A549 (cell line): ENCODE measurements at regions not wholly inside any gene's neighbourhood (a gene's known extent, or its start where the extent isn't known, plus 50 kb on each side); places are given as distances from the start of the nearest gene placed in this dataset.

Experiments used
- CBX8 ChIP-seq: fragments of 200-600 bp; sonication (generic); IDR thresholded peaks from 2 replicates; pipeline ENCODE4 v1.6.1; 2016
- EP300 ChIP-seq, 2 experiments: fragments of >200 bp; sonication (Bioruptor Twin); formaldehyde crosslinking; IDR thresholded peaks; 2 replicates in 1 of 2; 3 replicates in 1 of 2; pipeline ENCODE4 v1.6.1; 2016 to 2017
- ESRRA ChIP-seq: fragments of 150-350 bp; IDR thresholded peaks from 2 replicates; pipeline ENCODE4 v1.6.1; 2014; ENCODE audit warnings: mild to moderate bottlenecking, low read length, borderline replicate concordance
- PHF8 ChIP-seq: fragments of 200-600 bp; sonication (generic); IDR thresholded peaks from 2 replicates; pipeline ENCODE4 v1.6.1; 2016; ENCODE audit warnings: low read depth, mild to moderate bottlenecking, antibody characterized with exemption, moderate library complexity, borderline replicate concordance
- POLR2AphosphoS2 ChIP-seq: conservative IDR thresholded peaks from 2 replicates; pipeline ENCODE4 v1.6.1; 2012; ENCODE audit warnings: low read length, improper control_type of control experiment, inconsistent platforms
- RAD21 ChIP-seq, 2 experiments: fragments of >200 bp in 1 of 2; sonication (Bioruptor Twin) in 1 of 2; formaldehyde crosslinking in 1 of 2; IDR thresholded peaks in 1 of 2; conservative IDR thresholded peaks in 1 of 2; 2 replicates in 1 of 2; 3 replicates in 1 of 2; pipeline ENCODE4 v1.6.1; 2012 to 2018; ENCODE audit warnings: inconsistent platforms in 1 of 2
- SREBF2 ChIP-seq: fragments of 450-650 bp; IDR thresholded peaks from 2 replicates; pipeline ENCODE4 v1.6.1; 2014; ENCODE audit warnings: mild to moderate bottlenecking, moderate library complexity
- TF ChIP-seq, protein P1 (sequence below): fragments of >200 bp; sonication (Bioruptor Twin); formaldehyde crosslinking; IDR thresholded peaks from 3 replicates; pipeline ENCODE4 v1.5.1; 2016
- TF ChIP-seq, protein P2 (sequence below): fragments of >200 bp; sonication (Bioruptor Twin); formaldehyde crosslinking; IDR thresholded peaks from 3 replicates; pipeline ENCODE4 v1.6.1; 2016
- TF ChIP-seq, protein P3 (sequence below): IDR thresholded peaks from 2 replicates; pipeline ENCODE4 v1.6.1; 2012
- TF ChIP-seq, protein P4 (sequence below): fragments of 150-350 bp; IDR thresholded peaks from 2 replicates; pipeline ENCODE4 v1.6.1; 2014; ENCODE audit warnings: low read depth, mild to moderate bottlenecking, low read length

DNA sequence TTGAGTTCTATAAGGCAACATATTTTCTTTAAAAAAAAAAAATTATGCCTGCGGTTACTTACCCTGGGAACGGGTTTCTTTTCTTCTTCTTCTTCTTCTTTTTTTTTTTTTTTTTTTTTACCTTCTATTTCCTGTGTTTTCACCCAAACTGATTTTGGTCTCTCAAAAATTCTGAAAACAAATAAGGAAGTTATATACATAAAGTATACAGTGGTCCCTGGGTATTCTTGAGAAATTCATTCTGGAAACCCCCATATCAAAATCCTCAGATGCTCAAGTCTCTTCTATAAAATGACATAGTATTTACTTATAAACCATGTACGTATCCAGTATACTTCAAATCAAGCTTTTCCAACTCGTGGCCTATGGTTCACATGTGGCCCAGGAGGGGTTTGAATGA, 326.7 kb downstream of the MAT2B start:
- TF ChIP-seq POLR2AphosphoS2: no peak
- TF ChIP-seq EP300 (IDR thresholded peaks at IDR 0.05): no peak
- TF ChIP-seq, protein P1, sequence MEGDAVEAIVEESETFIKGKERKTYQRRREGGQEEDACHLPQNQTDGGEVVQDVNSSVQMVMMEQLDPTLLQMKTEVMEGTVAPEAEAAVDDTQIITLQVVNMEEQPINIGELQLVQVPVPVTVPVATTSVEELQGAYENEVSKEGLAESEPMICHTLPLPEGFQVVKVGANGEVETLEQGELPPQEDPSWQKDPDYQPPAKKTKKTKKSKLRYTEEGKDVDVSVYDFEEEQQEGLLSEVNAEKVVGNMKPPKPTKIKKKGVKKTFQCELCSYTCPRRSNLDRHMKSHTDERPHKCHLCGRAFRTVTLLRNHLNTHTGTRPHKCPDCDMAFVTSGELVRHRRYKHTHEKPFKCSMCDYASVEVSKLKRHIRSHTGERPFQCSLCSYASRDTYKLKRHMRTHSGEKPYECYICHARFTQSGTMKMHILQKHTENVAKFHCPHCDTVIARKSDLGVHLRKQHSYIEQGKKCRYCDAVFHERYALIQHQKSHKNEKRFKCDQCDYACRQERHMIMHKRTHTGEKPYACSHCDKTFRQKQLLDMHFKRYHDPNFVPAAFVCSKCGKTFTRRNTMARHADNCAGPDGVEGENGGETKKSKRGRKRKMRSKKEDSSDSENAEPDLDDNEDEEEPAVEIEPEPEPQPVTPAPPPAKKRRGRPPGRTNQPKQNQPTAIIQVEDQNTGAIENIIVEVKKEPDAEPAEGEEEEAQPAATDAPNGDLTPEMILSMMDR: no peak
- TF ChIP-seq PHF8: no peak
- TF ChIP-seq, protein P2, sequence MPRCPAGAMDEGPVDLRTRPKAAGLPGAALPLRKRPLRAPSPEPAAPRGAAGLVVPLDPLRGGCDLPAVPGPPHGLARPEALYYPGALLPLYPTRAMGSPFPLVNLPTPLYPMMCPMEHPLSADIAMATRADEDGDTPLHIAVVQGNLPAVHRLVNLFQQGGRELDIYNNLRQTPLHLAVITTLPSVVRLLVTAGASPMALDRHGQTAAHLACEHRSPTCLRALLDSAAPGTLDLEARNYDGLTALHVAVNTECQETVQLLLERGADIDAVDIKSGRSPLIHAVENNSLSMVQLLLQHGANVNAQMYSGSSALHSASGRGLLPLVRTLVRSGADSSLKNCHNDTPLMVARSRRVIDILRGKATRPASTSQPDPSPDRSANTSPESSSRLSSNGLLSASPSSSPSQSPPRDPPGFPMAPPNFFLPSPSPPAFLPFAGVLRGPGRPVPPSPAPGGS: no peak
- TF ChIP-seq, protein P3, sequence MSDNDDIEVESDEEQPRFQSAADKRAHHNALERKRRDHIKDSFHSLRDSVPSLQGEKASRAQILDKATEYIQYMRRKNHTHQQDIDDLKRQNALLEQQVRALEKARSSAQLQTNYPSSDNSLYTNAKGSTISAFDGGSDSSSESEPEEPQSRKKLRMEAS: no peak
- no peak for TF ChIP-seq CBX8
- no peak for TF ChIP-seq SREBF2
- TF ChIP-seq RAD21 (conservative IDR thresholded peaks at IDR 0.05 in 1 of 2, IDR thresholded peaks at IDR 0.05 in 1 of 2): no peak
- TF ChIP-seq, protein P4, sequence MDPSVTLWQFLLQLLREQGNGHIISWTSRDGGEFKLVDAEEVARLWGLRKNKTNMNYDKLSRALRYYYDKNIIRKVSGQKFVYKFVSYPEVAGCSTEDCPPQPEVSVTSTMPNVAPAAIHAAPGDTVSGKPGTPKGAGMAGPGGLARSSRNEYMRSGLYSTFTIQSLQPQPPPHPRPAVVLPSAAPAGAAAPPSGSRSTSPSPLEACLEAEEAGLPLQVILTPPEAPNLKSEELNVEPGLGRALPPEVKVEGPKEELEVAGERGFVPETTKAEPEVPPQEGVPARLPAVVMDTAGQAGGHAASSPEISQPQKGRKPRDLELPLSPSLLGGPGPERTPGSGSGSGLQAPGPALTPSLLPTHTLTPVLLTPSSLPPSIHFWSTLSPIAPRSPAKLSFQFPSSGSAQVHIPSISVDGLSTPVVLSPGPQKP: no peak
- TF ChIP-seq ESRRA: no peak
